ENCODE measurements at regions not wholly inside any gene's neighbourhood (a gene's known extent, or its start where the extent isn't known, plus 50 kb on each side); places are given as distances from the start of the nearest gene placed in this dataset.

GRCh38 chr12:123065676-123066383, 85.1 kb downstream of the PITPNM2 start:
- H3K27me3 Mint-ChIP-seq (ENCODE audit: low read depth, unreplicated experiment): no peaks in the 10 kb centered on the region
- Histone ChIP-seq H4K20me1 (ENCODE audit: insufficient read depth, low read length) (peaks cover 87% of the 10 kb centered on the region), H3K4me1 (ENCODE audit: insufficient read depth, low read length) (peaks cover 11% of the 10 kb centered on the region), H3K9me3 (ENCODE audit: insufficient read depth, low read depth, low read length) (no peaks in the 10 kb centered on the region), H3K4me3 (ENCODE audit: insufficient read depth, low read depth, low read length) (no peak overlapping the region), H3K27me3 (ENCODE audit: insufficient read depth, low read length) (no peaks in the 10 kb centered on the region), H3K9ac (ENCODE audit: low read length) (no peak overlapping the region), H3K27ac (ENCODE audit: low read depth, low read length) (no peak overlapping the region), H2AFZ (ENCODE audit: low read depth, low read length) (no peak overlapping the region), H3K79me2 (ENCODE audit: insufficient read depth, low read length) (no peaks in the 10 kb centered on the region), H3K36me3 (ENCODE audit: insufficient read depth, low read length) (no peaks in the 10 kb centered on the region), H3K4me2 (ENCODE audit: low read length) (no peak overlapping the region)
- TF ChIP-seq, protein P1, sequence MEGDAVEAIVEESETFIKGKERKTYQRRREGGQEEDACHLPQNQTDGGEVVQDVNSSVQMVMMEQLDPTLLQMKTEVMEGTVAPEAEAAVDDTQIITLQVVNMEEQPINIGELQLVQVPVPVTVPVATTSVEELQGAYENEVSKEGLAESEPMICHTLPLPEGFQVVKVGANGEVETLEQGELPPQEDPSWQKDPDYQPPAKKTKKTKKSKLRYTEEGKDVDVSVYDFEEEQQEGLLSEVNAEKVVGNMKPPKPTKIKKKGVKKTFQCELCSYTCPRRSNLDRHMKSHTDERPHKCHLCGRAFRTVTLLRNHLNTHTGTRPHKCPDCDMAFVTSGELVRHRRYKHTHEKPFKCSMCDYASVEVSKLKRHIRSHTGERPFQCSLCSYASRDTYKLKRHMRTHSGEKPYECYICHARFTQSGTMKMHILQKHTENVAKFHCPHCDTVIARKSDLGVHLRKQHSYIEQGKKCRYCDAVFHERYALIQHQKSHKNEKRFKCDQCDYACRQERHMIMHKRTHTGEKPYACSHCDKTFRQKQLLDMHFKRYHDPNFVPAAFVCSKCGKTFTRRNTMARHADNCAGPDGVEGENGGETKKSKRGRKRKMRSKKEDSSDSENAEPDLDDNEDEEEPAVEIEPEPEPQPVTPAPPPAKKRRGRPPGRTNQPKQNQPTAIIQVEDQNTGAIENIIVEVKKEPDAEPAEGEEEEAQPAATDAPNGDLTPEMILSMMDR (IDR thresholded peaks at IDR 0.05; ENCODE audit: insufficient read depth, low read depth, low read length): no peak
- no peak for TF ChIP-seq EZH2 (IDR thresholded peaks at IDR 0.05; ENCODE audit: insufficient read depth, low read length)
- FAIRE-seq (no peak), DNase-seq (ENCODE audit: low read depth) (no peak)
- H3K9me3 Mint-ChIP-seq (ENCODE audit: unreplicated experiment): no peaks in the 10 kb centered on the region
- H3K36me3 Mint-ChIP-seq (ENCODE audit: low read depth, unreplicated experiment): peaks cover 4% of the 10 kb centered on the region
- H3K4me1 Mint-ChIP-seq (ENCODE audit: low read depth, unreplicated experiment): peaks cover 19% of the 10 kb centered on the region
- no peak overlapping the region for H3K4me3 Mint-ChIP-seq (ENCODE audit: unreplicated experiment)
- no peak overlapping the region for H3K27ac Mint-ChIP-seq (ENCODE audit: unreplicated experiment)

DNA sequence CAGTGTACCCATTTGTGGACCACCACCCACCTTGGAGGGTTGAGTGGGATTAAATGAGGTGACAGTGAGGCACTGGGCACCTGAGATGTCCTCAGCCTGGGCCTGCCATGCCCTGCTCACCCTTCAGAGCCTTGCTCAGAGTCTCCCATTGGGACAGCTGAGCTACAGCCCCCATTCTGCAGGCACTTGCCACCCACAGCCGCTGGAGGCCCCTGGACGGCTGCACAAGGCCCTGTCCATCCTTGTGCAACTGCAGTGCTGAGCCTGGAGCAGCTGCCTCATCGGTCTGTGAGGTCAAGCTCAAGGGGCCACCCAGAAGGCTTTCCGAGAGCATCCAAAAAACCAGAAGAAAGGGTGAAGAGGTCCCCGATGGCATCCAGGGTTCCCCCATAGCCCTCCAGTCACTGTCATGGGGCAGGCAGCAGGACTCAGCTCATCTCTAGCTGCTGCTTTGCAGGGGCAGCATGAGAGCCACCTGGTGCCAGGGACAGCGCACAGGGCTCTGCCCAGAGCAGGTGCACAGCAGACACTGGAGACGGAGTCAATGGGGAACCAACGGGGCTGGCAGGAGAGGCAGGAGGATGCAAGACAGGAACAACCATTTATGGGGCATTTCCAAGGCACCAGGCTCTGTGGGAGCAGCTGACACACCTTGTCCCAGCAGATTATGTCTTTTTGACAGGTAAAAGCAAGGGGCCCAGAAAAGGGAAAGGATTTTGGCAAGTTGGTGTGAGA, 84.6 kb downstream of the ARL6IP4 start:
- no peak overlapping the region for H3K4me3 Mint-ChIP-seq (ENCODE audit: unreplicated experiment)
- H3K27me3 ChIP-seq (ENCODE audit: insufficient read depth, low read length): no peaks in the 10 kb centered on the region
- peaks cover 87% of the 10 kb centered on the region for H4K20me1 ChIP-seq (ENCODE audit: insufficient read depth, low read length)
- peaks cover 4% of the 10 kb centered on the region for H3K36me3 Mint-ChIP-seq (ENCODE audit: low read depth, unreplicated experiment)
- H3K4me1 Mint-ChIP-seq (ENCODE audit: low read depth, unreplicated experiment): peaks cover 17% of the 10 kb centered on the region
- no peaks in the 10 kb centered on the region for H3K36me3 ChIP-seq (ENCODE audit: insufficient read depth, low read length)
- peaks cover 11% of the 10 kb centered on the region for H3K4me1 ChIP-seq (ENCODE audit: insufficient read depth, low read length)
- FAIRE-seq (no peak), DNase-seq (ENCODE audit: low read depth) (no peak)
- no peak overlapping the region for H3K27ac Mint-ChIP-seq (ENCODE audit: unreplicated experiment)
- no peak overlapping the region for H3K4me3 ChIP-seq (ENCODE audit: insufficient read depth, low read depth, low read length)
- no peak overlapping the region for H3K9ac ChIP-seq (ENCODE audit: low read length)
- no peak overlapping the region for H2AFZ ChIP-seq (ENCODE audit: low read depth, low read length)
- H3K27ac ChIP-seq (ENCODE audit: low read depth, low read length): no peak overlapping the region
- H3K9me3 ChIP-seq (ENCODE audit: insufficient read depth, low read depth, low read length): no peaks in the 10 kb centered on the region
- H3K4me2 ChIP-seq (ENCODE audit: low read length): no peak overlapping the region
- H3K27me3 Mint-ChIP-seq (ENCODE audit: low read depth, unreplicated experiment): no peaks in the 10 kb centered on the region
- TF ChIP-seq, protein P1 (IDR thresholded peaks at IDR 0.05; ENCODE audit: insufficient read depth, low read depth, low read length): no peak
- TF ChIP-seq EZH2 (IDR thresholded peaks at IDR 0.05; ENCODE audit: insufficient read depth, low read length): no peak
- H3K9me3 Mint-ChIP-seq (ENCODE audit: unreplicated experiment): no peaks in the 10 kb centered on the region
- no peaks in the 10 kb centered on the region for H3K79me2 ChIP-seq (ENCODE audit: insufficient read depth, low read length)

- Histone ChIP-seq H3K27me3 (ENCODE audit: insufficient read depth, low read length) (no peaks in the 10 kb centered on the region), H3K4me1 (ENCODE audit: insufficient read depth, low read length) (peaks cover 11% of the 10 kb centered on the region), H3K9me3 (ENCODE audit: insufficient read depth, low read depth, low read length) (no peaks in the 10 kb centered on the region), H3K4me2 (ENCODE audit: low read length) (no peak overlapping the region), H3K27ac (ENCODE audit: low read depth, low read length) (no peak overlapping the region), H3K4me3 (ENCODE audit: insufficient read depth, low read depth, low read length) (no peak overlapping the region), H4K20me1 (ENCODE audit: insufficient read depth, low read length) (peaks cover 87% of the 10 kb centered on the region), H3K9ac (ENCODE audit: low read length) (no peak overlapping the region), H2AFZ (ENCODE audit: low read depth, low read length) (no peak overlapping the region), H3K79me2 (ENCODE audit: insufficient read depth, low read length) (no peaks in the 10 kb centered on the region), H3K36me3 (ENCODE audit: insufficient read depth, low read length) (no peaks in the 10 kb centered on the region)
- Mint-ChIP-seq H3K36me3 (ENCODE audit: low read depth, unreplicated experiment) (peaks cover 4% of the 10 kb centered on the region), H3K4me1 (ENCODE audit: low read depth, unreplicated experiment) (peaks cover 17% of the 10 kb centered on the region), H3K27me3 (ENCODE audit: low read depth, unreplicated experiment) (no peaks in the 10 kb centered on the region), H3K27ac (ENCODE audit: unreplicated experiment) (no peak overlapping the region), H3K9me3 (ENCODE audit: unreplicated experiment) (no peaks in the 10 kb centered on the region), H3K4me3 (ENCODE audit: unreplicated experiment) (no peak overlapping the region)
- DNase-seq (ENCODE audit: low read depth) (no peak), FAIRE-seq (no peak)
- TF ChIP-seq, protein P1 (IDR thresholded peaks at IDR 0.05; ENCODE audit: insufficient read depth, low read depth, low read length): no peak
- TF ChIP-seq EZH2 (IDR thresholded peaks at IDR 0.05; ENCODE audit: insufficient read depth, low read length): no peak
Measured at GRCh38 chr12:123064366-123064765, 83.9 kb downstream of the ARL6IP4 start.

Measured in astrocyte (in vitro differentiated cells and primary cell).